Caco-2 (cell line): ENCODE measurements at regions not wholly inside any gene's neighbourhood (a gene's known extent, or its start where the extent isn't known, plus 50 kb on each side); places are given as distances from the start of the nearest gene placed in this dataset.

ENCODE experiments used
- BruUV-seq: library from RNA; stranded (reverse); fragments of 400-500 nt; replicated peaks from 2 replicates; lab custom pipeline; 2021; lab: Mats Ljungman, UMichigan
- CTCF ChIA-PET: fragments of 300-600 bp; sonication (Branson Sonifier 250); formaldehyde crosslinking; loops from one replicate; lab custom pipeline; 2022; ENCODE audit warnings: antibody characterized with exemption; lab: Charles Lee
- POLR2A ChIA-PET: fragments of 300-600 bp; sonication (Branson Sonifier 250); formaldehyde crosslinking; loops from one replicate; lab custom pipeline; 2022; ENCODE audit warnings: antibody characterized with exemption; lab: Charles Lee
- DNase-seq, 2 experiments: peaks; one replicate each; pipeline versions ENCODE4 v3.0.0 to v3.0.0-alpha.2; 2020 to 2022
- H3K27me3 ChIP-seq: replicated peaks from 2 replicates; pipeline ENCODE4 v1.6.0; 2011; ENCODE audit warnings: low read length; ENCODE audit not compliant: control insufficient read depth, insufficient read depth
- H3K36me3 ChIP-seq: 2 replicates; pipeline ENCODE4 v1.5.1; 2011; ENCODE audit warnings: low read length; ENCODE audit not compliant: control insufficient read depth, insufficient read depth
- H3K4me1 ChIP-seq: fragments of 250-450 bp; sonication (Bioruptor Pico); 2 replicates; pipeline ENCODE4 v1.5.1; 2020; ENCODE audit warnings: mild to moderate bottlenecking
- H3K4me3 ChIP-seq: 2 replicates; pipeline ENCODE4 v1.5.1; 2011; ENCODE audit warnings: low read depth, mild to moderate bottlenecking, control low read depth, low read length
- H3K9me3 ChIP-seq: fragments of 250-450 bp; sonication (Bioruptor Pico); 2 replicates; pipeline ENCODE4 v1.5.1; 2020; ENCODE audit warnings: mild to moderate bottlenecking, moderate library complexity
- H3K27ac Mint-ChIP-seq: one replicate; pipeline ENCODE4 v1.8.0; 2022; ENCODE audit warnings: mixed read lengths; ENCODE audit not compliant: unreplicated experiment
- H3K27me3 Mint-ChIP-seq: one replicate; pipeline ENCODE4 v1.8.0; 2022; ENCODE audit warnings: mixed read lengths; ENCODE audit not compliant: insufficient read depth, unreplicated experiment
- H3K36me3 Mint-ChIP-seq: one replicate; pipeline ENCODE4 v1.8.0; 2022; ENCODE audit warnings: mild to moderate bottlenecking, mixed read lengths; ENCODE audit not compliant: insufficient read depth, unreplicated experiment
- H3K4me1 Mint-ChIP-seq: one replicate; pipeline ENCODE4 v1.8.0; 2022; ENCODE audit warnings: low read depth, mixed read lengths; ENCODE audit not compliant: unreplicated experiment
- H3K4me3 Mint-ChIP-seq: one replicate; pipeline ENCODE4 v1.8.0; 2022; ENCODE audit warnings: mild to moderate bottlenecking, moderate library complexity, mixed read lengths; ENCODE audit not compliant: unreplicated experiment
- H3K9me3 Mint-ChIP-seq: one replicate; pipeline ENCODE4 v1.8.0; 2022; ENCODE audit warnings: mixed read lengths; ENCODE audit not compliant: unreplicated experiment
- intact Hi-C: fragments of 100-400 bp; cut with micrococcal nuclease; formaldehyde crosslinking; loops from one replicate; pipeline ENCODE4 v1.10.0; 2022; ENCODE audit not compliant: unreplicated experiment
- TF ChIP-seq, protein P1 (sequence below), 2 experiments: fragments of 200-600 bp in 1 of 2; IDR thresholded peaks; 1 replicate in 1 of 2; 2 replicates in 1 of 2; pipeline versions ENCODE4 v1.5.1 to v1.8.0; 2011 to 2022; ENCODE audit warnings: antibody characterized with exemption in 1 of 2, control low read depth in 1 of 2, inconsistent platforms in 1 of 2, low read depth in 1 of 2, low read length in 1 of 2, mild to moderate bottlenecking in 1 of 2, moderate library complexity in 1 of 2; ENCODE audit not compliant: insufficient read depth in 1 of 2, severe bottlenecking in 1 of 2, unreplicated experiment in 1 of 2

- TF ChIP-seq, protein P1, sequence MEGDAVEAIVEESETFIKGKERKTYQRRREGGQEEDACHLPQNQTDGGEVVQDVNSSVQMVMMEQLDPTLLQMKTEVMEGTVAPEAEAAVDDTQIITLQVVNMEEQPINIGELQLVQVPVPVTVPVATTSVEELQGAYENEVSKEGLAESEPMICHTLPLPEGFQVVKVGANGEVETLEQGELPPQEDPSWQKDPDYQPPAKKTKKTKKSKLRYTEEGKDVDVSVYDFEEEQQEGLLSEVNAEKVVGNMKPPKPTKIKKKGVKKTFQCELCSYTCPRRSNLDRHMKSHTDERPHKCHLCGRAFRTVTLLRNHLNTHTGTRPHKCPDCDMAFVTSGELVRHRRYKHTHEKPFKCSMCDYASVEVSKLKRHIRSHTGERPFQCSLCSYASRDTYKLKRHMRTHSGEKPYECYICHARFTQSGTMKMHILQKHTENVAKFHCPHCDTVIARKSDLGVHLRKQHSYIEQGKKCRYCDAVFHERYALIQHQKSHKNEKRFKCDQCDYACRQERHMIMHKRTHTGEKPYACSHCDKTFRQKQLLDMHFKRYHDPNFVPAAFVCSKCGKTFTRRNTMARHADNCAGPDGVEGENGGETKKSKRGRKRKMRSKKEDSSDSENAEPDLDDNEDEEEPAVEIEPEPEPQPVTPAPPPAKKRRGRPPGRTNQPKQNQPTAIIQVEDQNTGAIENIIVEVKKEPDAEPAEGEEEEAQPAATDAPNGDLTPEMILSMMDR (IDR thresholded peaks at IDR 0.05; ENCODE audit: insufficient read depth in 1 of 2, low read depth in 1 of 2, low read length in 1 of 2, severe bottlenecking in 1 of 2, unreplicated experiment in 1 of 2), result peak; percentile 29 to 45
- H3K4me1 Mint-ChIP-seq, result peaks cover 8% of the 10 kb centered on the region
- peak in 1 of 2 experiments; percentile 4 for DNase-seq
- Histone ChIP-seq H3K27me3 (no peaks in the 10 kb centered on the region), H3K4me1 (peaks cover 21% of the 10 kb centered on the region), H3K9me3 (no peaks in the 10 kb centered on the region), H3K36me3 (no peaks in the 10 kb centered on the region), H3K4me3 (no peak overlapping the region)
- intact Hi-C loops, result loop anchor here (1.0 to 2.0 kb wide), 2 partner anchors 123 to 590 kb away; no protein-coding TSS in a partner anchor
- CTCF ChIA-PET, result interaction anchor here (0.5 to 1.4 kb wide), 3 partner anchors 9 to 672 kb away, joined by 3 to 5 read pairs (median 3); no protein-coding TSS in a partner anchor
- H3K36me3 Mint-ChIP-seq, result no peaks in the 10 kb centered on the region
- H3K4me3 Mint-ChIP-seq, result no peak overlapping the region
- H3K27me3 Mint-ChIP-seq, result peaks cover 2% of the 10 kb centered on the region
- H3K9me3 Mint-ChIP-seq, result no peaks in the 10 kb centered on the region
- H3K27ac Mint-ChIP-seq, result no peak overlapping the region
- BruUV-seq, result no TSS peak
- POLR2A ChIA-PET, result no interaction called here
Observed at GRCh38 chr5:33299621-33300208, 141.1 kb upstream of the TARS1 start.

DNA sequence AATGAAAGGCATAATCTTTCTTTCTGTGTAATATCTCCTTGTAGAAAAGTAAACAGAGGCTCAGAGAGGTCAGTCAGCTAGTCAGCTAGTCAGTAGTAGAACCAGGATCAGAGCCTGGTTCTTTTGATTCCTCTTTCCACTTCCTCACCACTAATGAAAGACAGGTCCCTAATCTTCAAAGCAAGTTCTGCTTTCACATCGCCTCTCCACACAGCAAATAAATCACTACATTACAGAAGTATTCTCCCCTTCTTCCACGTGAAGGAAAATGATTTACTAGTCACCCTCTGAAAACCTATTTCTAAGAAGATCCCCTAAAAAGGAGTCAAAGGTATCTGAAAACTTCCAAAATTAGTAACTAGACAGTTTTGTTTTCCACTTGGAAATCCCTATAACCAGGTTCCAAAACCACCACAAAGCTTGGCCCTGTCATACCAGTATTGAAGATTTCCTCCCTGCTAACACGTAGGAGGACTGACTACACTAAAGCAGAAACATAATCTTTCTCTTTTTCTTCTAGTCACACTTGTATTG is 140.5 kb upstream of the TARS1 start:
- Mint-ChIP-seq H3K4me1 (peaks cover 8% of the 10 kb centered on the region), H3K27me3 (no peaks in the 10 kb centered on the region), H3K9me3 (peaks cover 2% of the 10 kb centered on the region), H3K27ac (no peak overlapping the region), H3K36me3 (no peaks in the 10 kb centered on the region), H3K4me3 (no peak overlapping the region)
- intact Hi-C loops, result loop anchor here (1.0 to 2.0 kb wide), 2 partner anchors 123 to 591 kb away; no protein-coding TSS in a partner anchor
- Histone ChIP-seq H3K27me3 (no peaks in the 10 kb centered on the region), H3K4me1 (peaks cover 21% of the 10 kb centered on the region), H3K9me3 (no peaks in the 10 kb centered on the region), H3K36me3 (no peaks in the 10 kb centered on the region), H3K4me3 (no peak overlapping the region)
- ChIA-PET POLR2A (no interaction called here), CTCF (interaction anchor here (0.5 to 1.4 kb wide), 3 partner anchors 9 to 672 kb away, joined by 3 to 5 read pairs (median 3); no protein-coding TSS in a partner anchor)
- TF ChIP-seq, protein P1 (IDR thresholded peaks at IDR 0.05; ENCODE audit: insufficient read depth in 1 of 2, low read depth in 1 of 2, low read length in 1 of 2, severe bottlenecking in 1 of 2, unreplicated experiment in 1 of 2), result no peak
- no peak for DNase-seq
- BruUV-seq, result no TSS peak

DNA sequence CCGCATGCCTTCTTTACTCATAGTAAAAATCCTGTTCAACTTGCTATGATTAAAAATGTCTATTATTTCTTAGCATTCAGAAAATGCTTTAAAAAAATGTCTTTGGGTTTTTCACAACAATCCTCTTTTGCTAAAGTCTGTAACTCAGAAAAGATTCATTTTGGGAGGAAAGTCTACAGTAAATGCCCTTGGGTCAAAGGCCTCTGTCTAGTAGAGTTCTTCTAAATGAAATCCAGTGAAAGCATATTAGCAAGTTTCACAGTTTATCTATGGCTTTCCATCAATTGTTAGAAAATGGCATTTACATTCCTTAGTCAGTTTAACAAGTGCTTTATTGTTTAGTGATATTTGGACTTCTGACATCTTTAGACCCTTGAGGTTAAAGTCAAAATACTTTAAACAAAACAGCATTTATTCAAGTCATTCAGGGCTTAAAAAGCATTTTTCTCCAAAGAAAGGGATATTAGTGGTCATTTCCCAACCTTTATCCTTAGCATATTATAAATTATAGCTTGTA is 137.1 kb upstream of the TARS1 start:
- H3K9me3 Mint-ChIP-seq, result peaks cover 11% of the 10 kb centered on the region
- intact Hi-C loops, result no loop called here
- BruUV-seq, result no TSS peak
- H3K4me3 Mint-ChIP-seq, result no peak overlapping the region
- TF ChIP-seq, protein P1 (IDR thresholded peaks at IDR 0.05; ENCODE audit: insufficient read depth in 1 of 2, low read depth in 1 of 2, low read length in 1 of 2, severe bottlenecking in 1 of 2, unreplicated experiment in 1 of 2), result no peak
- no peaks in the 10 kb centered on the region for H3K27me3 ChIP-seq
- peak in 1 of 2 experiments; percentile 1 for DNase-seq
- H3K36me3 Mint-ChIP-seq, result no peaks in the 10 kb centered on the region
- ChIA-PET POLR2A (no interaction called here), CTCF (no interaction called here)
- no peaks in the 10 kb centered on the region for H3K36me3 ChIP-seq
- H3K4me1 ChIP-seq, result peaks cover 24% of the 10 kb centered on the region
- no peak overlapping the region for H3K27ac Mint-ChIP-seq
- H3K4me1 Mint-ChIP-seq, result peaks cover 9% of the 10 kb centered on the region
- no peaks in the 10 kb centered on the region for H3K9me3 ChIP-seq
- no peak overlapping the region for H3K4me3 ChIP-seq
- peaks cover 3% of the 10 kb centered on the region for H3K27me3 Mint-ChIP-seq
